ENCODE measurements at regions not wholly inside any gene's neighbourhood (a gene's known extent, or its start where the extent isn't known, plus 50 kb on each side); places are given as distances from the start of the nearest gene placed in this dataset.

GRCh38 chr4:100742045-100742444, 224.2 kb upstream of the EMCN start:
- DNase-seq (ENCODE audit: low read depth in 4 of 4, low spot score in 2 of 4), result no peak

GRCh38 chr4:100739426-100739825, 221.6 kb upstream of the EMCN start:
- DNase-seq (ENCODE audit: low read depth in 4 of 4, low spot score in 2 of 4), result no peak

- no peak for DNase-seq (ENCODE audit: low read depth in 4 of 4, low spot score in 2 of 4)
Measured at GRCh38 chr4:100738196-100739165, 220.7 kb upstream of the EMCN start.

DNA sequence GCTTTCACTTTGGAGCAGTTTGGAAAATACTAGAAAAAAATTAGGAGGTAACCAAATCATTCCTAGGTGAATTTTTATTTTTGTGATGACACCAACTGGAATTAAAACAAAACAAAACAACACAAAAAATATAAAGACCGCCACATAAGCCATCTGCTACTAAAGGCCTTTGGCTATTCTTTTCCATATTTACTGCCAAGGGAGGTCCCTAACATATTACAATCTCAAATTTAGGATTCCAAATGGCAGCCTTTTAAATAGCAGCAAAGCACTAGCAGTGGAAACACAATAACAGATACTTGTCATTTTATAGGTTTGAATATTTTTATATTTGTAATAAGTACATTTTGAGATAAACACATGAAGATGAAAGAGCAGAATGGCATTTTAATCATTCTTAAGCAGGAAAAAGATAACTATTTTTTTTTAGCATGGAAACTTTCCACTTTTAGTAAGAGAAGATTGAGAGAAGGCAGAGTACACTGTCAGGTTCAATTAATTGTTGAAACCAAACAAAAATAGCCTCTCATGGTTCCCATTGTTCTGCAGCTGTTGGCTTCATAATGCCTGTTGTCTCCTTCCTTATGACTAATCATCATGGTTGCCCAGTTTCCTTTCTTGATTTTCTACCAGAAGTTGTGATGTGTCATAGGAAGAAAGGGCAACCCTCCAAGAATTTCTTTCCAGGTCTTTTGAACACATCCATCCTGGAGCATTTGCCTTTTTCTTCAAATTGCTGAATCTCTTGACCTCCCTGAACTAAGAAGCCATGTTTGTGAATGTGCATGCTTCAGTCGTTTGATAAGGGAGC, 219.0 kb upstream of the EMCN start:
- no peak for DNase-seq (ENCODE audit: low read depth in 4 of 4, low spot score in 2 of 4)

GRCh38 chr4:100728861-100729260, 211.0 kb upstream of the EMCN start:
- DNase-seq (ENCODE audit: low read depth in 4 of 4, low spot score in 2 of 4), result no peak

DNA sequence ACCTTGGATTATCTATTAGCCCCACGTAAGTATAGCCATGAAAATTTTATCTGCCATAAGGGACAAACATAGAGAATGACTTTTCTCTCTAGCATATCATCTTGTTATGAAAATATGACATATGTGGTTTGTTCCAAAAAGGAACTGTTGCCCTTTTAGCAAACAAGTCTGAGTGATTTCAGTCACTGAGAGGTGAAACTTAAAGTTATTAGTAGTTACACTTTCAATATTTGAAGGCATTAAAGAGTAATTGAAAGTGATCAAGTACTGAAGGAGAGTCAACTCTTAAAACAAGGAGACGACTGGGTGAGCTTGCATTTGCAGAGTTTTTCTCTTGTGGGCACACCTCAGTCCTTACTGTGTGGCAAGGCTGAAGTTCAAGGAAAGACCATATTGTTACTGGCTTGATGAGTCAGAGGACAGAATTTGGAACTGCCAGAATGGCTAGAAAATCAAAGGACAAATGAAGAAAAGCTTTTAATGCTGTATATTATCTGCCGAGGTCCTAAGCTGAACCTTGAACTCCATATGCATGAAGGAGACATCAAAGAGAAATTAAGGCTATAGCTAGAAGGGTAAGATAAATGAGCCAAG, 205.1 kb upstream of the EMCN start:
- no peak for DNase-seq (ENCODE audit: low read depth in 4 of 4, low spot score in 2 of 4)

- DNase-seq (ENCODE audit: low read depth in 4 of 4, low spot score in 2 of 4), result no peak
Measured at GRCh38 chr4:100722133-100722532, 204.3 kb upstream of the EMCN start.

DNA sequence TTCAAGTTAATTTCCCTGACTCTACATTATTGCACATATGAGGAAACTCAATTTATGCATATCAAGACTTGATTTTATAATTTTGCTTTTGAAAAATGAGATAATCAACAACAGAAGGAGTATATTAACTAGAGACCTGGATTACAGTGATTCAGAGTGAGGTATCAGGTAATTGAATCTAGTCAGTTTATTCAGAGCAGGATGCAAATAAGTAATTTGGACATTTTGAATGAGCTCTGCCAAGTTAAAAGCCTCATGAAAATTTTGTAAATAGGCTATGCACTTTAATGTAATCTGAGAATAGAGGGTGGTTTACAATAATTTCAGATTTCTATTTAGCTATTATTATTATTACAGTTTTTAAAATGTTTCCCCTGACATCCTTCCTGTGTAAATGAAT, 203.7 kb upstream of the EMCN start:
- no peak for DNase-seq (ENCODE audit: low read depth in 4 of 4, low spot score in 2 of 4)

DNA sequence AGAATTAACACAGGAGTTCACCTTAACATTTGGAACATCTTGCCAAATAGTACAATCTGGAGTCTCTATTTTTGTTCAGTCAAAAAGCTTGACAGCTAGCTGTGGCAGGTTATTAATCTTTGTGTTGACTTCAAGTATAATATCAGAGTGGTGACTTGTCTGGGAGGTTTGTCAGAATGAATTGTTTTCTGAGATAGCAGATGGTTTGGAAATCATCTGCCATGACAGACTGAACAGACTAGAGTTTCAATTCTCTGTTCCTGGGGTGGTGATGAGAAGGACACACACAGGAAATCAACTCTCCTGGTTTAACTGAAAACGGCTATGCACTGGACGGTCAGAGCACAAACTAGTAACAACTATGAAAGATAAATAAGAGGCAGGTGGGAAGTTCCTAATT, 203.3 kb upstream of the EMCN start:
- no peak for DNase-seq (ENCODE audit: low read depth in 4 of 4, low spot score in 2 of 4)

GRCh38 chr4:100716416-100716815, 198.6 kb upstream of the EMCN start:
- no peak for DNase-seq (ENCODE audit: low read depth in 4 of 4, low spot score in 2 of 4)

GRCh38 chr4:100708776-100709175, 191.0 kb upstream of the EMCN start:
- no peak for DNase-seq (ENCODE audit: low read depth in 4 of 4, low spot score in 2 of 4)

- no peak for DNase-seq (ENCODE audit: low read depth in 4 of 4, low spot score in 2 of 4)
Measured at GRCh38 chr4:100707786-100708185, 190.0 kb upstream of the EMCN start.

GRCh38 chr4:100696531-100696930, 178.7 kb upstream of the EMCN start:
- DNase-seq (ENCODE audit: low read depth in 4 of 4, low spot score in 2 of 4), result no peak

DNA sequence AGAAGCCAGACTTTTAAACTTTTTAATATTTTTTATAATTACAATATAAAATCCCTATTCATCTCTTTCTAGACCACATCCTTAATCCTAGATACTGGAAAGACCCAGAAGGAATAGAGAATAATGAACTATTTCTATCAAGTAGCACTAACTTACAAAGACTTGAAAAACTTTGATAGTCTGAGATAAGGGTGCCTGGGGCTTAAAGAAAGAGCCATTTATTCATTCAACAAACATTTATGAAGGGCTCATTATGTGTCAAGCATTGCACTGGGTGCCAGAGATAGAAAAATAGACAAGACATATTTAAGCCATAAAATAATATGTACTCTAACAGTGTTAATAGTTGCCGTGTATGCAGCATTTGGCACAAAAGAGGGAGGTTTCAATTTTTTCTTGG, 178.0 kb upstream of the EMCN start:
- no peak for DNase-seq (ENCODE audit: low read depth in 4 of 4, low spot score in 2 of 4)

GRCh38 chr4:100695039-100695654, 177.3 kb upstream of the EMCN start:
- no peak for DNase-seq (ENCODE audit: low read depth in 4 of 4, low spot score in 2 of 4)

DNA sequence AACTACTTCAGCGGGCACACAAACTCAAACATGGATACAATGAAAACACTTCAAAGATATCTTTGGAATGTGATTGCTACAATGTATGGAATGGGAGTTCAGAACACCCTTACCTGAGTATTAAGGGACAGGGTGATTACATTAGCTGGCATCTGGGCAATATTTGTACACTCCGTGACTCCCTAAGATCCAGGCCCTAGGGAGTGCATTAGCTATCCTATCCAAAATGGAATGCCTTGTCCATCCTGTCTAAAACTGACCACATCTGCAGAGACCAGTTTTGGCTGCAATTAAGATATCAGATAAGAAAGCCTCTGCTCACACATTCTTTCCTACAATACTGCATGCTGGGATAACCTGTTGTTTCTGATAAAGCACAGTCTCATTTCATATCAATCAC, 176.6 kb upstream of the EMCN start:
- no peak for DNase-seq (ENCODE audit: low read depth in 4 of 4, low spot score in 2 of 4)

DNA sequence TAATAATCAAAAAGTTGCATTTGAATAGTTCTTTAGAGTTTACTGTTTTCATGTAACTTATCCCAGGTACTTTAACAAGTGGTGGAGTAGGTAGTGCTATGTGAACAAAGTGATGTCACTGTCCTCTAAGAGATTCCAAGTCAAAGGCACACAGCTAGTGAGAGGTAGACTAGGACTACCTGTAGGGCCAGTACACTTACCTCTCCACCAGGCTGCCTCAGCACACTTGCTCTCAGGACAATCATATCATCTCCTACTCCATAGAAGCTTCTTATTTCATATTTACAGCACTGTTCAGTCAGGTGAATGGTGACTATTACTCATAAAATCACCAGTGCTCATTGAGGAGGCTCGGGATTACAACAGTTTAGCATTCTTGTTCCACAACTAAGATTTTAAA, 173.0 kb upstream of the EMCN start:
- no peak for DNase-seq (ENCODE audit: low read depth in 4 of 4, low spot score in 2 of 4)

DNA sequence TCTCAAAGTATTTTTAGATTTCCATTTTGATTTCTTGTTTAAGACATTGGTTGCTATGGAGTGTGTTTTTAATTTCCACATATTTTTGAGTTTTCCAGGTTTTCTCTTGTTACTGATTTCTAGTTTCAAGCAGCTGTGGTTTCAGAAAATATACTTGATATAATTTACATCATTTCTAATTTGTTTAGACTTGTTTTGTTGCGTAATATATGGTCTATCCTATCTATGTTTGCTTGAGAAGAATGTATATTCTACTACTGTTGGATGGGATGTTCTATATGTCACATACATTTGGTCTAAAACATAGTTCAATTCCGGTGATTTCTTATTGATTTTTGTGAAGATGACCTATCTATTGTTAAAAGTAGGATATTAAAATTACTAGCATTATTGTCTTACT, 170.5 kb upstream of the EMCN start:
- no peak for DNase-seq (ENCODE audit: low read depth in 4 of 4, low spot score in 2 of 4)

DNA sequence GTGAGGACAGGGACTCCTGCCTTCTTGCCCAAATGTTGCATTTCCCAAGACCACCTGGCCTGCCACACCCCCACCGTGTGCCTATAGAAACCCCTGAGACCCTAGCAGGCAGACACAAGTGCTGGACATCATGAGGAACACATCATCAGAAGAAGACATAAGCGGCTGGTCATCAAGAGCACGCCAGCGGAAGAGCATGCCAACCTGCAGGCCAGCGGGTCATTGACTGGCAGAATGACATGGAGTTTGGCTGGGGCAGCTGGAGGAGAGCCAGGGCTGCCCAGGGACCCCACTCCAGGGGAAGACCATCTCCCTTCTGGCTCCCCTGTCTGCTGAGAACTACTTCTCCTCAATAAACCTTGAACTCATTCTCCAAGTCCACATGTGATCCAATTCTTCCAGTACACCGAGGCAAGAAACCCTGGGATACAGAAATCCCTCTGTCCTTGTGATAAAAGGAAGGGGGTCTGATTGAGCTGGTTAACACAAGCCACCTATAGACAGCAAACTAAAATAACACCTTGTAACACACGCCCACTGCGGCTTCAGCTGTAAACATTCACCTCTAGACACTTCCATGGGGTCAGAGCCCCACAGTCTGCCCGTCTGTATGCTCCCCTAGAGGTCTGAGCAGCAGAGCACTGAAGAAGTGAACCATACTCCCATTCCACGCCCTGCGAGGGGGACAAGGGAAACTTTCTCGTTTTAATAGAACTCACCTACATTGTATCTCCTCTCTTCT, 164.8 kb upstream of the EMCN start:
- no peak for DNase-seq (ENCODE audit: low read depth in 4 of 4, low spot score in 2 of 4)

DNA sequence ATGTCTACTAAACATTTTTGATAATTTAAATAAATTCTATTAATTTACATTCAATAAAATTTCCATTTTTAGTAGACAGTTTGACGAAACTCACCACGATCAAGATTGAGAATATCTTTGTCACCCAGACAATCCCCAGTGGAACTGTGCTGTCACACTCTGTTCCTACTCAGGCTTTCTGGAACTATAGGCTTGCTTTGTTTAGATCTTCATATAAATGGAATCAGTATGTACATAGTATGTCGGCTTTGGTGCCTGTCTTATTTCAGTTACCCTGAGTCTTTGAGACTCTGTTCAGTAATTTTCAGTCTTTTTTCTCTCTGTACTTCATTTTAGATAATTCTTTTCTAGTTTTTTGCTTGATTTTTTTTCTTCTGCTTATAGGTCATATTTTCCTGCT, 163.5 kb upstream of the EMCN start:
- DNase-seq (ENCODE audit: low read depth in 4 of 4, low spot score in 2 of 4), result no peak

Measured in left renal cortex interstitium (tissue), 4 donors.